ENCODE measurements at regions not wholly inside any gene's neighbourhood (a gene's known extent, or its start where the extent isn't known, plus 50 kb on each side); places are given as distances from the start of the nearest gene placed in this dataset.

DNA sequence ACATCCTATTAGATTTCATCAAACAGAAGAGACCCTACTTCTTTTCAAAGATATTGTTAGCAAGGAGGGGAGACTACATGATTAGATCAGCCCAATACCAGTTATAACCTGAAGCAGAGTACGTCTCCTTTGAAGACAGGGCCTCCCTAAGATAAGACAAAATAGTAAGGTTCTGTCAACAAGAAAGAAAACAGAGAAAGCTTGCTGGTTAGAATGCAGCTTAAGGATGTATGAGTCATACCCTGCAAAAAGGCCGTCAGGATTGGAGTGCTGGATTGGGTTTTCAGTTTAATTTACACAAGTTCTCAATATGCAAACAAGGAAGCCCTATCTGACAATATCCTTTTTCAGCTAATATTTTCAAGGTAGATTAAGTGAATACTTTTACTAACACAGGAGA lies 1581.2 kb upstream of the WWC1 start:
- intact Hi-C loops (cut with DNase I): no loop called here
- no peak for TF ChIP-seq POLR2A (IDR thresholded peaks at IDR 0.05)
- TF ChIP-seq, protein P1, sequence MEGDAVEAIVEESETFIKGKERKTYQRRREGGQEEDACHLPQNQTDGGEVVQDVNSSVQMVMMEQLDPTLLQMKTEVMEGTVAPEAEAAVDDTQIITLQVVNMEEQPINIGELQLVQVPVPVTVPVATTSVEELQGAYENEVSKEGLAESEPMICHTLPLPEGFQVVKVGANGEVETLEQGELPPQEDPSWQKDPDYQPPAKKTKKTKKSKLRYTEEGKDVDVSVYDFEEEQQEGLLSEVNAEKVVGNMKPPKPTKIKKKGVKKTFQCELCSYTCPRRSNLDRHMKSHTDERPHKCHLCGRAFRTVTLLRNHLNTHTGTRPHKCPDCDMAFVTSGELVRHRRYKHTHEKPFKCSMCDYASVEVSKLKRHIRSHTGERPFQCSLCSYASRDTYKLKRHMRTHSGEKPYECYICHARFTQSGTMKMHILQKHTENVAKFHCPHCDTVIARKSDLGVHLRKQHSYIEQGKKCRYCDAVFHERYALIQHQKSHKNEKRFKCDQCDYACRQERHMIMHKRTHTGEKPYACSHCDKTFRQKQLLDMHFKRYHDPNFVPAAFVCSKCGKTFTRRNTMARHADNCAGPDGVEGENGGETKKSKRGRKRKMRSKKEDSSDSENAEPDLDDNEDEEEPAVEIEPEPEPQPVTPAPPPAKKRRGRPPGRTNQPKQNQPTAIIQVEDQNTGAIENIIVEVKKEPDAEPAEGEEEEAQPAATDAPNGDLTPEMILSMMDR (IDR thresholded peaks at IDR 0.05): no peak
- Histone ChIP-seq H3K27me3 (no peaks in the 10 kb centered on the region), H3K4me1 (no peaks in the 10 kb centered on the region), H3K9me3 (no peaks in the 10 kb centered on the region), H3K27ac (no peak overlapping the region), H3K4me3 (no peak overlapping the region), H3K36me3 (no peaks in the 10 kb centered on the region)
- no peak for ATAC-seq
- DNase-seq: no peak
- WGBS (ENCODE audit: insufficient coverage, low coverage, low lambda C conversion rate, missing lambda C conversion rate): 59% methylated on average over 2 of the region's 2 CpGs

DNA sequence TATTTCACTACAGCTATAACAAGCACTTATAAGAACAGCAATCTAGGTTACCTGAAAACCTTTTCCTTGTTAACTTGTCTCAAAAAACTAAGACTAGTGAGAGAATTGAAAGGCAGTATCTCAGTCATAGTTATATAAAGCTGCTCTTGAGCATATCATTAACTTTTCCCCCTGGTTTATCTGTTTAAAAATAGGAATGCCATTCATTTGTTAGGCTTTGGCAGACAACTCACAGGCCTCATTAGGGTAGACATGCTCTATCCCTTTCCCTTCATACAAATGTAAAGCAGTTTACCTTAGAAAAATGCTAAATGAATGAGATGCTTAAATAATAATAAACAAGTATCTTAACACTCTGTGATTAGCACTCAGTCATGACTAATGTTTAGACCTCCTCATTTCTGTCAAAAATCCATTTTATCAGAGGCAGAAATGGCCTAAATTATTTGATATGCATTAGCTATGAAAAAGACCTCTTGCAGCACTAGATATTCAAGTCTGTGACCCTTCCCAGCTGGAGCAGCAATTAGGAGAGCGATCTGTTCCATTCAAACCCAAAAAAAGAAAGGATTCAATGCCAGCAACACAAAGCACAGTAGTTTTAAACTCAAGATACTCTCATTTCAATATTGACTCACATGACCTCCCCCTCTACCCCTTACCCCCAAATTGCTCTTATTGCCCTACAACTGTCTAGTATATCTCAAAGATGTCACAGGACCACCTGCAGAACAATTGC lies 1578.8 kb upstream of the WWC1 start:
- 50% methylated on average over 1 of the region's 1 CpG for WGBS (ENCODE audit: insufficient coverage, low coverage, low lambda C conversion rate, missing lambda C conversion rate)
- no peak overlapping the region for H3K4me3 ChIP-seq
- intact Hi-C loops (cut with DNase I): no loop called here
- H3K27me3 ChIP-seq: no peaks in the 10 kb centered on the region
- peaks cover 0 to 15% (median 5%) of the 10 kb centered on the region in 4 donors for H3K4me1 ChIP-seq
- ATAC-seq (no peak), DNase-seq (no peak)
- no peaks in the 10 kb centered on the region for H3K9me3 ChIP-seq
- TF ChIP-seq, protein P1 (IDR thresholded peaks at IDR 0.05): no peak
- no peak for TF ChIP-seq POLR2A (IDR thresholded peaks at IDR 0.05)
- no peaks in the 10 kb centered on the region for H3K36me3 ChIP-seq
- no peak overlapping the region for H3K27ac ChIP-seq

DNA sequence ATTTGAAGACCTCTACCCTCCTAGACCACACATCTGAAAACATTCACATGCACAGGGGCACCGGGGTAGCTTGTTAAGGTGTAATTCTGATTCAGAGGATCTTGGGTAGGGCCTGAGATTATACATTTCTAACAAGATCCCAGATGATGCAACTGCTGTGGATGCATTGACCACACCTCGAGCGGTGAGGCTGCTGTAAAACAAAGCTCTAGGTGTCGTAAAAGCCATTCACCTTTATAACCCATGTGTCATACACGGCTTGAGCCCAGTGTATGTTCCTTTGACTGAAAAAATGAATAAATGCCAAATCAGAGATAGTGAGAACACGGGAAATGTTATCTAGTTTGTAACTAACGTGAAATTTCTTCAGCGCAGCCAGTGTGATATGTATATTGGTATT lies 1578.2 kb upstream of the WWC1 start:
- TF ChIP-seq, protein P1 (IDR thresholded peaks at IDR 0.05): no peak
- TF ChIP-seq POLR2A (IDR thresholded peaks at IDR 0.05): no peak
- intact Hi-C loops (cut with DNase I): no loop called here
- DNase-seq (no peak), ATAC-seq (no peak)
- WGBS (ENCODE audit: insufficient coverage, low coverage, low lambda C conversion rate, missing lambda C conversion rate): 73% methylated on average over 8 of the region's 8 CpGs
- H3K4me3 ChIP-seq: no peak overlapping the region
- no peaks in the 10 kb centered on the region for H3K27me3 ChIP-seq
- no peaks in the 10 kb centered on the region for H3K9me3 ChIP-seq
- H3K4me1 ChIP-seq: peaks cover 0 to 15% (median 6%) of the 10 kb centered on the region in 4 donors
- no peaks in the 10 kb centered on the region for H3K36me3 ChIP-seq
- no peak overlapping the region for H3K27ac ChIP-seq

DNA sequence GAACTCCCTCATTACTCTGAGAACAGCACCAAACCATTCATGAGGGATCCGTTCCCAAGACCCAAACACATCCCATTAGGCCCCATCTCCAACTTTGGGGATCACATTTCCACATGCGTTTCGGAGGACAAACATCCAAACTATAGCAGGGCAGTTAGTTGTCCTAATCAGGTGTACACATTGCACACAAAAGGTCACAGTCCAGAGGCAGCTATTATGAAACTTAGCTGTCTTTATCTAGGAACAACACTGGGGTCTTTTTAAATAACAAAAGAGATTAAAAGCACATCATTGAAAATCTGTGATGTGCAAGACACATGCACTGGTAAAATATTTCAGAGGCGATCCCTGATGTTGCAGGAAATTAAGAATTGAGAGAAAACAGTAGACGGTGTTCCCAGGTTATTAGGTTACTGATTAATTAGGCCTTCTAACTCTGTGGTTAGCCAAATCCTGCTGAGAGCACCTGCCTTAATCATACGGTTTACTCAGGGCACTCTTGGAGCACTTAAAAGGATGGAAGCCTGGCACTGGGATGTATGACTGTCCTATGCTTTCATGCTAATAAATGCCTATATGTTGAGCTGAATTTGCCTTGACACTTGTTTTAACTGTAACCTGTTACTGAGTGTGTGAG lies 1574.5 kb upstream of the WWC1 start:
- no peak for TF ChIP-seq POLR2A (IDR thresholded peaks at IDR 0.05)
- TF ChIP-seq, protein P1 (IDR thresholded peaks at IDR 0.05): no peak
- intact Hi-C loops (cut with DNase I): no loop called here
- Histone ChIP-seq H3K27ac (peak overlapping the region in 2 of 3 donors; percentile 23 to 68), H3K4me1 (peaks cover 0 to 15% (median 6%) of the 10 kb centered on the region in 4 donors), H3K27me3 (no peaks in the 10 kb centered on the region), H3K9me3 (no peaks in the 10 kb centered on the region), H3K36me3 (no peaks in the 10 kb centered on the region), H3K4me3 (no peak overlapping the region)
- peak; percentile 92 to 97 (median 95) for ATAC-seq
- WGBS (ENCODE audit: insufficient coverage, low coverage, low lambda C conversion rate, missing lambda C conversion rate): 31% methylated on average over 6 of the region's 6 CpGs
- DNase-seq: peak in 1 of 3 donors; percentile 70
